HCT116 (cell line): ENCODE measurements at regions not wholly inside any gene's neighbourhood (a gene's known extent, or its start where the extent isn't known, plus 50 kb on each side); places are given as distances from the start of the nearest gene placed in this dataset.

ENCODE experiments used
- ATAC-seq: fragments of 200-7000 bp; cut with Tn5 transposase; 2 replicates; pipeline ENCODE4 v1.9.1; 2020; ENCODE audit warnings: mild to moderate bottlenecking, moderate library complexity
- BruUV-seq: library from RNA; stranded (reverse); fragments of 400-500 nt; replicated peaks from 2 replicates; lab custom pipeline; 2021; lab: Mats Ljungman, UMichigan
- CTCF ChIA-PET: fragments of 300-600 bp; sonication (Branson Sonifier 250); formaldehyde crosslinking; loops from one replicate; lab custom pipeline; 2021; ENCODE audit warnings: antibody characterized with exemption; lab: Charles Lee
- POLR2A ChIA-PET: fragments of 300-600, 350-600 bp; sonication (Branson Sonifier 250); formaldehyde crosslinking; loops from one replicate; lab custom pipeline; 2021; ENCODE audit warnings: antibody characterized with exemption; lab: Charles Lee
- RAD21 ChIA-PET, 2 experiments: fragments of 300-600 bp; sonication (Branson Sonifier 250); formaldehyde crosslinking; loops; one replicate each; lab custom pipeline; 2023; ENCODE audit warnings: low total read pairs in 2 of 2; ENCODE audit not compliant: uncharacterized antibody in 2 of 2, unreplicated experiment in 2 of 2, low non-redundant PET in 1 of 2; lab: Charles Lee
- DNase-seq: peaks from one replicate; pipeline ENCODE4 v3.0.0-alpha.2; 2010; ENCODE audit warnings: low read depth, low spot score
- H2AFZ ChIP-seq: fragments of 200-600 bp; shearing (Covaris generic), sonication (generic); 2 replicates; pipeline ENCODE4 v1.6.1; 2017; ENCODE audit warnings: low read depth, mixed run types, mixed read lengths, antibody characterized with exemption, low read length; ENCODE audit not compliant: poor library complexity, severe bottlenecking
- H3K27ac ChIP-seq: 2 replicates; pipeline ENCODE4 v1.5.1; 2012; ENCODE audit warnings: low read depth, low read length
- H3K27me3 ChIP-seq: fragments of 200-600 bp; sonication (generic); 2 replicates; pipeline ENCODE4 v1.6.1; 2016; ENCODE audit warnings: mixed run types, low read length, mixed read lengths; ENCODE audit not compliant: insufficient read depth
- H3K36me3 ChIP-seq, 2 experiments: fragments of 200-500 bp in 1 of 2; fragments of 200-600 bp in 1 of 2; sonication (Bioruptor generic) in 1 of 2; sonication (generic) in 1 of 2; 2 replicates each; pipeline versions ENCODE4 v1.5.1 to v1.6.1; 2014 to 2016; ENCODE audit warnings: low read length in 2 of 2, inconsistent platforms in 1 of 2, mixed read lengths in 1 of 2, mixed run types in 1 of 2; ENCODE audit not compliant: insufficient read depth in 2 of 2, control insufficient read depth in 1 of 2
- H3K4me1 ChIP-seq, 2 experiments: fragments of 200-600 bp in 1 of 2; sonication (generic) in 1 of 2; 2 replicates each; pipeline versions ENCODE4 v1.5.1 to v1.6.1; 2012 to 2017; ENCODE audit warnings: low read length in 2 of 2, inconsistent platforms in 1 of 2, mild to moderate bottlenecking in 1 of 2, mixed read lengths in 1 of 2, mixed run types in 1 of 2, moderate library complexity in 1 of 2; ENCODE audit not compliant: insufficient read depth in 2 of 2, control insufficient read depth in 1 of 2
- H3K4me2 ChIP-seq: fragments of 200-600 bp; sonication (generic); 2 replicates; pipeline ENCODE4 v1.6.1; 2017; ENCODE audit warnings: mixed run types, low read length, mixed read lengths
- H3K4me3 ChIP-seq, 2 experiments: fragments of 200-600 bp in 1 of 2; sonication (generic) in 1 of 2; replicated peaks in 1 of 2; 2 replicates each; pipeline ENCODE4 v1.5.1; 2011 to 2016; ENCODE audit warnings: low read length in 2 of 2, control low read depth in 1 of 2, low read depth in 1 of 2, mild to moderate bottlenecking in 1 of 2, mixed read lengths in 1 of 2, mixed run types in 1 of 2
- H3K79me2 ChIP-seq: fragments of 200-600 bp; sonication (generic); 2 replicates; pipeline ENCODE4 v1.6.1; 2017; ENCODE audit warnings: mild to moderate bottlenecking, mixed run types, low read length, moderate library complexity, mixed read lengths; ENCODE audit not compliant: insufficient read depth
- H3K9ac ChIP-seq: fragments of 200-600 bp; sonication (generic); 2 replicates; pipeline ENCODE4 v1.6.1; 2016; ENCODE audit warnings: low read length, mixed read lengths
- H3K9me2 ChIP-seq: fragments of 200-600 bp; sonication (generic), shearing (Covaris generic); 2 replicates; pipeline ENCODE4 v1.6.1; 2017; ENCODE audit warnings: mixed run types, mild to moderate bottlenecking, moderate library complexity; ENCODE audit not compliant: insufficient read depth
- H3K9me3 ChIP-seq, 2 experiments: fragments of 200-500 bp in 1 of 2; fragments of 200-600 bp in 1 of 2; sonication (Bioruptor generic) in 1 of 2; sonication (generic) in 1 of 2; 2 replicates each; pipeline ENCODE4 v1.6.1; 2014 to 2017; ENCODE audit warnings: low read length in 2 of 2, mixed read lengths in 2 of 2, inconsistent platforms in 1 of 2, low read depth in 1 of 2, mild to moderate bottlenecking in 1 of 2, mixed run types in 1 of 2, moderate library complexity in 1 of 2; ENCODE audit not compliant: control insufficient read depth in 1 of 2, insufficient read depth in 1 of 2
- H4K20me1 ChIP-seq: fragments of 200-600 bp; sonication (generic), shearing (Covaris generic); 2 replicates; pipeline ENCODE4 v1.6.1; 2017; ENCODE audit warnings: mixed run types, mild to moderate bottlenecking, moderate library complexity; ENCODE audit not compliant: insufficient read depth
- CBX3 ChIP-seq: IDR thresholded peaks from 2 replicates; pipeline ENCODE4 v1.6.1; 2012; ENCODE audit warnings: low read depth
- CEBPB ChIP-seq: IDR thresholded peaks from 2 replicates; pipeline ENCODE4 v1.6.1; 2012; ENCODE audit warnings: low read depth
- EGR1 ChIP-seq: IDR thresholded peaks from 2 replicates; pipeline ENCODE4 v1.6.1; 2012; ENCODE audit warnings: low read depth
- ELF1 ChIP-seq: IDR thresholded peaks from 2 replicates; pipeline ENCODE4 v1.6.1; 2012; ENCODE audit warnings: low read depth, borderline replicate concordance
- EZH2 ChIP-seq: fragments of 200-600 bp; sonication (generic); IDR thresholded peaks from 2 replicates; pipeline ENCODE4 v1.6.1; 2017; ENCODE audit warnings: antibody characterized with exemption, mixed run types
- FOSL1 ChIP-seq: IDR thresholded peaks from 2 replicates; pipeline ENCODE4 v1.6.1; 2012; ENCODE audit warnings: low read depth
- MAX ChIP-seq: IDR thresholded peaks from 2 replicates; pipeline ENCODE4 v1.6.1; 2012
- POLR2A ChIP-seq: IDR thresholded peaks from 2 replicates; pipeline ENCODE4 v1.7.0; 2011; ENCODE audit warnings: borderline replicate concordance; ENCODE audit not compliant: insufficient read depth, insufficient read length; ENCODE audit errors: extremely low read depth
- RAD21 ChIP-seq: IDR thresholded peaks from 2 replicates; pipeline ENCODE4 v1.6.1; 2012; ENCODE audit warnings: low read depth, mild to moderate bottlenecking
- SP1 ChIP-seq: IDR thresholded peaks from 2 replicates; pipeline ENCODE4 v1.6.1; 2012; ENCODE audit warnings: low read depth
- SRF ChIP-seq: IDR thresholded peaks from 2 replicates; pipeline ENCODE4 v1.6.1; 2012; ENCODE audit warnings: low read depth
- TCF7L2 ChIP-seq: IDR thresholded peaks from 2 replicates; pipeline ENCODE4 v1.7.0; 2011; ENCODE audit warnings: borderline replicate concordance, inconsistent platforms; ENCODE audit not compliant: insufficient read depth, insufficient read length; ENCODE audit errors: extremely low read depth
- ZBTB33 ChIP-seq: IDR thresholded peaks from 2 replicates; pipeline ENCODE4 v1.6.1; 2011; ENCODE audit warnings: mild to moderate bottlenecking, low read length, moderate library complexity; ENCODE audit not compliant: insufficient replicate concordance; ENCODE audit errors: extremely low read depth
- ZFX ChIP-seq: fragments of 450-650 bp; IDR thresholded peaks from 2 replicates; pipeline ENCODE4 v1.6.1; 2017
- ZNF274 ChIP-seq: fragments of 200-500 bp; sonication (Bioruptor generic); IDR thresholded peaks from 2 replicates; pipeline ENCODE4 v1.6.1; 2014; ENCODE audit warnings: mild to moderate bottlenecking, low read depth, low read length, inconsistent platforms
- intact Hi-C: fragments of 100-400 bp; cut with micrococcal nuclease; formaldehyde crosslinking; loops from 2 replicates; pipeline ENCODE4 v1.10.0; 2022
- TF ChIP-seq, protein P1 (sequence below), 3 experiments: fragments of 200-600 bp in 1 of 3; sonication (generic) in 1 of 3; IDR thresholded peaks in 2 of 3; conservative IDR thresholded peaks in 1 of 3; 2 replicates each; pipeline ENCODE4 v1.5.1; 2012 to 2017; ENCODE audit warnings: low read depth in 2 of 3, low read length in 2 of 3, antibody characterized with exemption in 1 of 3, borderline replicate concordance in 1 of 3, control low read depth in 1 of 3, mild to moderate bottlenecking in 1 of 3, mixed read lengths in 1 of 3, mixed run types in 1 of 3, moderate library complexity in 1 of 3; ENCODE audit not compliant: insufficient read depth in 1 of 3
- TF ChIP-seq, protein P2 (sequence below): IDR thresholded peaks from 2 replicates; pipeline ENCODE4 v1.6.1; 2012

DNA sequence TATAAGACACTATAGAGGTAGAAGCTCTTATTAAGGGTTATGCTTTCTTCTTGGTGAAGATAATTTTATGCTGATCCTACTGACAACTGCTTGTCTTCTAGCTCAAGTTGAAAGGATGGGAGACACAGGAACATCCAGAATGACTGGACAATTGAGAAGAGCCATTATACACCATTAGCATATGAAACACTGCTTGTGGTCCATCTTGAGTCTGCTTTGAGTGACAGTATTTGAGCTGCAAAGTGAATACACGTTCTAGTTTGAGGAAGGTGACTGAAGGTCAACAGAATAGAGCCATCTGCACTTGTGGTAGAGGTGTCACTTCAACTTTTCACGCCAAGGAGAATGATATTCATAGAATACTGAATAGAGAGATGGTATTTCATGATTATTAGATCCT is 315.4 kb downstream of the MCTP2 start:
- no TSS peak for BruUV-seq
- H3K36me3 ChIP-seq = no peaks in the 10 kb centered on the region
- no peaks in the 10 kb centered on the region for H3K9me2 ChIP-seq
- H3K79me2 ChIP-seq = no peaks in the 10 kb centered on the region
- no peak overlapping the region for H3K4me2 ChIP-seq
- ATAC-seq (no peak), DNase-seq (no peak)
- CTCF ChIA-PET = interaction anchor here (2.2 kb wide), 1 partner anchor 21 kb away, joined by 5 read pairs; no protein-coding TSS in a partner anchor
- no peaks in the 10 kb centered on the region for H4K20me1 ChIP-seq
- no peak overlapping the region for H3K27ac ChIP-seq
- RAD21 ChIA-PET = no interaction called here
- intact Hi-C loops = no loop called here
- no peak overlapping the region for H2AFZ ChIP-seq
- TF ChIP-seq TCF7L2 (no peak), SRF (no peak), ZBTB33 (no peak)
- H3K9me3 ChIP-seq = no peaks in the 10 kb centered on the region
- H3K27me3 ChIP-seq = 0 out of 2 replicates have a peak, but pooled peaks cover 3% of the 10 kb centered on the region
- POLR2A ChIA-PET = no interaction called here
- no peaks in the 10 kb centered on the region for H3K4me1 ChIP-seq
- no peak overlapping the region for H3K4me3 ChIP-seq
- H3K9ac ChIP-seq = no peak overlapping the region

DNA sequence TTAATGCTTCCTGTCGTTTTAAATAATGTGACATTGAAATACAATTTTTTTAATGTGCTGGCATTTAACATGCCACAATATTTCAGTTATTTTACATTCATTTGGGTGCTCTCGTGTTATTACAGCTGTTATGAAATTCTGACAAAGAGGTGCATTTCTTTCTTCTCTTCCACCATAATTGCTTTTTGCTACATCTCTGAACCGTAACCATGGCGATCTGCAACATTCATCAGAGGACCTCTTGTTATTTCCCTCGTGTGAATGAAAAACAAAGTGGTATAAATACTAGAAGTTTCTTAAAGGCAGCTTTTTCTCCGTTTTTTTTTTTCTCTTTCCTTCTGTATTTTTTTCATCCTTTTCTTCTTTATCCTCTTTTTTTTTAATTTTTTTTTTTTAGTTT is 316.4 kb downstream of the MCTP2 start:
- H3K9ac ChIP-seq = no peak overlapping the region
- H3K27me3 ChIP-seq = no peaks in the 10 kb centered on the region
- H3K27ac ChIP-seq = no peak overlapping the region
- ChIA-PET RAD21 (no interaction called here), CTCF (interaction anchor here (2.2 kb wide), 1 partner anchor 22 kb away, joined by 5 read pairs; no protein-coding TSS in a partner anchor), POLR2A (no interaction called here)
- intact Hi-C loops = no loop called here
- H3K9me2 ChIP-seq = no peaks in the 10 kb centered on the region
- no peak for DNase-seq
- no peaks in the 10 kb centered on the region for H4K20me1 ChIP-seq
- no peak overlapping the region for H2AFZ ChIP-seq
- H3K4me3 ChIP-seq = no peak overlapping the region
- TF ChIP-seq ZFX (no peak), ZNF274 (no peak), EZH2 (no peak), POLR2A (no peak), FOSL1 (no peak), CBX3 (no peak), MAX (no peak), EGR1 (no peak), RAD21 (no peak), CEBPB (no peak), SP1 (no peak), ELF1 (no peak)
- TF ChIP-seq, protein P1, sequence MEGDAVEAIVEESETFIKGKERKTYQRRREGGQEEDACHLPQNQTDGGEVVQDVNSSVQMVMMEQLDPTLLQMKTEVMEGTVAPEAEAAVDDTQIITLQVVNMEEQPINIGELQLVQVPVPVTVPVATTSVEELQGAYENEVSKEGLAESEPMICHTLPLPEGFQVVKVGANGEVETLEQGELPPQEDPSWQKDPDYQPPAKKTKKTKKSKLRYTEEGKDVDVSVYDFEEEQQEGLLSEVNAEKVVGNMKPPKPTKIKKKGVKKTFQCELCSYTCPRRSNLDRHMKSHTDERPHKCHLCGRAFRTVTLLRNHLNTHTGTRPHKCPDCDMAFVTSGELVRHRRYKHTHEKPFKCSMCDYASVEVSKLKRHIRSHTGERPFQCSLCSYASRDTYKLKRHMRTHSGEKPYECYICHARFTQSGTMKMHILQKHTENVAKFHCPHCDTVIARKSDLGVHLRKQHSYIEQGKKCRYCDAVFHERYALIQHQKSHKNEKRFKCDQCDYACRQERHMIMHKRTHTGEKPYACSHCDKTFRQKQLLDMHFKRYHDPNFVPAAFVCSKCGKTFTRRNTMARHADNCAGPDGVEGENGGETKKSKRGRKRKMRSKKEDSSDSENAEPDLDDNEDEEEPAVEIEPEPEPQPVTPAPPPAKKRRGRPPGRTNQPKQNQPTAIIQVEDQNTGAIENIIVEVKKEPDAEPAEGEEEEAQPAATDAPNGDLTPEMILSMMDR (IDR thresholded peaks at IDR 0.05 in 2 of 3, conservative IDR thresholded peaks at IDR 0.05 in 1 of 3; ENCODE audit: borderline replicate concordance in 1 of 3, insufficient read depth in 1 of 3, low read depth in 2 of 3, low read length in 2 of 3) = no peak
- TF ChIP-seq, protein P2, sequence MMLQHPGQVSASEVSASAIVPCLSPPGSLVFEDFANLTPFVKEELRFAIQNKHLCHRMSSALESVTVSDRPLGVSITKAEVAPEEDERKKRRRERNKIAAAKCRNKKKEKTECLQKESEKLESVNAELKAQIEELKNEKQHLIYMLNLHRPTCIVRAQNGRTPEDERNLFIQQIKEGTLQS = no peak
- H3K4me1 ChIP-seq = no peaks in the 10 kb centered on the region
- no peak overlapping the region for H3K4me2 ChIP-seq
- no peaks in the 10 kb centered on the region for H3K36me3 ChIP-seq
- no peak for ATAC-seq
- no TSS peak for BruUV-seq
- H3K79me2 ChIP-seq = no peaks in the 10 kb centered on the region
- no peaks in the 10 kb centered on the region for H3K9me3 ChIP-seq
